ENCODE measurements at regions not wholly inside any gene's neighbourhood (a gene's known extent, or its start where the extent isn't known, plus 50 kb on each side); places are given as distances from the start of the nearest gene placed in this dataset.

GRCh38 chr7:132733860-132734259 lies 157.6 kb upstream of the PLXNA4 start:
- ChIA-PET CTCF (interaction anchor here (0.6 to 1.7 kb wide), 4 partner anchors 8 to 176 kb away, joined by 3 to 5 read pairs (median 4); no protein-coding TSS in a partner anchor), POLR2A (no interaction called here)
- no peaks in the 10 kb centered on the region for H3K36me3 ChIP-seq (replicated peaks in 1 of 2; ENCODE audit: control insufficient read depth in 1 of 2, insufficient read depth in 2 of 2, low read length in 1 of 2)
- H2AFZ ChIP-seq (ENCODE audit: low read depth), result no peak overlapping the region
- H3K27me3 ChIP-seq (ENCODE audit: insufficient read depth), result no peaks in the 10 kb centered on the region
- no peak overlapping the region for H3K27ac ChIP-seq (ENCODE audit: low read depth in 2 of 2, low read length in 1 of 2)
- H3K4me1 ChIP-seq (ENCODE audit: control insufficient read depth in 1 of 2, insufficient read depth in 2 of 2, low read depth in 1 of 2, low read length in 1 of 2), result peaks cover 0 to 11% of the 10 kb centered on the region in 2 experiments; a peak in 2 of 4 replicates
- WGBS (ENCODE audit: low lambda C conversion rate), result 75% methylated on average over 9 of the region's 9 CpGs
- DNase-seq, result no peak
- H3K4me3 ChIP-seq (ENCODE audit: low read depth in 2 of 2, low read length in 1 of 2), result no peak overlapping the region
- H3K9me2 ChIP-seq, result no peaks in the 10 kb centered on the region
- H3F3A ChIP-seq (replicated peaks; ENCODE audit: insufficient read depth), result peaks cover 9% of the 10 kb centered on the region
- H3K4me2 ChIP-seq, result no peak overlapping the region
- H3K79me2 ChIP-seq (ENCODE audit: insufficient read depth), result no peaks in the 10 kb centered on the region
- H3K9ac ChIP-seq, result no peak overlapping the region
- H4K20me1 ChIP-seq (ENCODE audit: insufficient read depth), result no peaks in the 10 kb centered on the region
- H3K9me3 ChIP-seq, result no peaks in the 10 kb centered on the region
- no peak for TF ChIP-seq FOSL2 (IDR thresholded peaks at IDR 0.05; ENCODE audit: borderline replicate concordance, low read depth)
- no peak for TF ChIP-seq TAF1 (IDR thresholded peaks at IDR 0.05; ENCODE audit: borderline replicate concordance, low read depth, low read length)
- no peak for TF ChIP-seq SIN3A (IDR thresholded peaks at IDR 0.05; ENCODE audit: borderline replicate concordance, low read depth, low read length)
- no peak for TF ChIP-seq POLR2AphosphoS5 (IDR thresholded peaks at IDR 0.05; ENCODE audit: low read depth, low read length)
- TF ChIP-seq IRF3 (IDR thresholded peaks at IDR 0.05; ENCODE audit: low read depth, low read length), result no peak
- TF ChIP-seq USF1 (IDR thresholded peaks at IDR 0.05; ENCODE audit: borderline replicate concordance, low read depth), result no peak
- TF ChIP-seq SMC3 (IDR thresholded peaks at IDR 0.05; ENCODE audit: low read depth, low read length), result no peak
- TF ChIP-seq EZH2phosphoT487 (IDR thresholded peaks at IDR 0.05; ENCODE audit: borderline replicate concordance, low read depth), result no peak
- TF ChIP-seq ELF1 (IDR thresholded peaks at IDR 0.05), result no peak
- no peak for TF ChIP-seq GABPA (IDR thresholded peaks at IDR 0.05; ENCODE audit: low read depth)
- TF ChIP-seq FOXJ3 (CRISPR knock-in tag; IDR thresholded peaks at IDR 0.05), result no peak
- no peak for TF ChIP-seq NRF1 (IDR thresholded peaks at IDR 0.05; ENCODE audit: low read depth, low read length)

- WGBS (ENCODE audit: low lambda C conversion rate), result 87% methylated on average over 8 of the region's 8 CpGs
- TF ChIP-seq YY1 (IDR thresholded peaks at IDR 0.05; ENCODE audit: low read depth), result no peak
- no peak for TF ChIP-seq FOXM1 (IDR thresholded peaks at IDR 0.05; ENCODE audit: low read depth)
- TF ChIP-seq TAF1 (IDR thresholded peaks at IDR 0.05; ENCODE audit: borderline replicate concordance, low read depth, low read length), result no peak
- no peak for TF ChIP-seq RAD21 (IDR thresholded peaks at IDR 0.05; ENCODE audit: low read length)
- no peak for TF ChIP-seq TEAD4 (IDR thresholded peaks at IDR 0.05; ENCODE audit: borderline replicate concordance, insufficient read depth)
- no peak for TF ChIP-seq TCF12 (IDR thresholded peaks at IDR 0.05)
- TF ChIP-seq NRF1 (IDR thresholded peaks at IDR 0.05; ENCODE audit: low read depth, low read length), result no peak
- no peak for TF ChIP-seq ELF1 (IDR thresholded peaks at IDR 0.05)
- no peak for TF ChIP-seq MAX (IDR thresholded peaks at IDR 0.05; ENCODE audit: low read depth)
- no peak for TF ChIP-seq MXI1 (IDR thresholded peaks at IDR 0.05; ENCODE audit: low read depth, low read length)
- no peak for TF ChIP-seq ZBTB33 (IDR thresholded peaks at IDR 0.05; ENCODE audit: borderline replicate concordance, low read depth)
- TF ChIP-seq MEF2A (IDR thresholded peaks at IDR 0.05; ENCODE audit: borderline replicate concordance, low read depth), result no peak
- TF ChIP-seq CHD2 (IDR thresholded peaks at IDR 0.05; ENCODE audit: low read length, partially characterized antibody), result no peak
- no peak for TF ChIP-seq USF2 (IDR thresholded peaks at IDR 0.05; ENCODE audit: borderline replicate concordance, low read depth, low read length)
Measured at GRCh38 chr7:132732321-132732865, 156.1 kb upstream of the PLXNA4 start.

More at GRCh38 chr7:132732321-132732865, 156.1 kb upstream of the PLXNA4 start:
- Histone ChIP-seq H3K4me2 (no peak overlapping the region), H3F3A (replicated peaks; ENCODE audit: insufficient read depth) (no peaks in the 10 kb centered on the region), H3K9me2 (no peaks in the 10 kb centered on the region), H3K4me3 (ENCODE audit: low read depth in 2 of 2, low read length in 1 of 2) (no peak overlapping the region), H4K20me1 (ENCODE audit: insufficient read depth) (no peaks in the 10 kb centered on the region), H3K27me3 (ENCODE audit: insufficient read depth) (no peaks in the 10 kb centered on the region), H3K27ac (ENCODE audit: low read depth in 2 of 2, low read length in 1 of 2) (no peak overlapping the region), H3K79me2 (ENCODE audit: insufficient read depth) (no peaks in the 10 kb centered on the region), H3K9ac (no peak overlapping the region), H3K9me3 (no peaks in the 10 kb centered on the region), H3K4me1 (ENCODE audit: control insufficient read depth in 1 of 2, insufficient read depth in 2 of 2, low read depth in 1 of 2, low read length in 1 of 2) (no peaks in the 10 kb centered on the region), H2AFZ (ENCODE audit: low read depth) (no peak overlapping the region), H3K36me3 (replicated peaks in 1 of 2; ENCODE audit: control insufficient read depth in 1 of 2, insufficient read depth in 2 of 2, low read length in 1 of 2) (no peaks in the 10 kb centered on the region)
- POLR2A ChIA-PET, result no interaction called here
- CTCF ChIA-PET, result interaction anchor here (1.7 to 1.9 kb wide), 2 partner anchors 9 kb away, joined by 4 to 6 read pairs; no protein-coding TSS in a partner anchor
- no peak for DNase-seq
